Osteoblast (primary cell): ENCODE measurements at regions not wholly inside any gene's neighbourhood (a gene's known extent, or its start where the extent isn't known, plus 50 kb on each side); places are given as distances from the start of the nearest gene placed in this dataset.
A peak's percentile ranks its signal among the peaks of the same experiment; 100 is the strongest.

Experiments used
- DNase-seq: peaks from one replicate; pipeline ENCODE4 v3.0.0; 2011; ENCODE audit warnings: low spot score, mixed read lengths; ENCODE audit not compliant: insufficient read length; ENCODE audit errors: missing footprints
- H2AFZ ChIP-seq: 2 replicates; pipeline ENCODE4 v1.6.0; 2011; ENCODE audit warnings: mild to moderate bottlenecking, low read length
- H3K27ac ChIP-seq: 2 replicates; pipeline ENCODE4 v1.5.1; 2011; ENCODE audit warnings: mild to moderate bottlenecking, low read depth, low read length, moderate library complexity
- H3K27me3 ChIP-seq: 2 replicates; pipeline ENCODE4 v1.6.0; 2012; ENCODE audit warnings: mild to moderate bottlenecking, control low read depth, inconsistent platforms, low read length, moderate library complexity; ENCODE audit not compliant: insufficient read depth
- H3K36me3 ChIP-seq: 2 replicates; pipeline ENCODE4 v1.5.1; 2011; ENCODE audit warnings: mild to moderate bottlenecking, low read length, control low read depth, moderate library complexity; ENCODE audit not compliant: insufficient read depth
- H3K4me1 ChIP-seq: 2 replicates; pipeline ENCODE4 v1.5.1; 2011; ENCODE audit warnings: mild to moderate bottlenecking, low read length, control low read depth, moderate library complexity; ENCODE audit not compliant: insufficient read depth
- H3K4me2 ChIP-seq: 2 replicates; pipeline ENCODE4 v1.6.0; 2011; ENCODE audit warnings: mild to moderate bottlenecking, low read length; ENCODE audit not compliant: insufficient read depth
- H3K4me3 ChIP-seq: fragments of 200-600 bp; sonication (generic); 3 replicates; pipeline ENCODE4 v1.5.1; 2012; ENCODE audit warnings: mild to moderate bottlenecking, low read length, inconsistent platforms; ENCODE audit not compliant: insufficient read depth
- H3K79me2 ChIP-seq: 2 replicates; pipeline ENCODE4 v1.6.0; 2012; ENCODE audit warnings: mild to moderate bottlenecking, low read length, control low read depth, inconsistent platforms; ENCODE audit not compliant: insufficient read depth
- H3K9me3 ChIP-seq: 2 replicates; pipeline ENCODE4 v1.5.1; 2011; ENCODE audit warnings: low read depth, low read length, control low read depth
- H4K20me1 ChIP-seq: 2 replicates; pipeline ENCODE4 v1.6.0; 2012; ENCODE audit warnings: mild to moderate bottlenecking, low read length, control low read depth; ENCODE audit not compliant: insufficient read depth
- TF ChIP-seq, protein P1 (sequence below): IDR thresholded peaks from 2 replicates; pipeline ENCODE4 v1.5.1; 2011; ENCODE audit warnings: mild to moderate bottlenecking, low read depth, low read length, moderate library complexity; ENCODE audit errors: extremely low read depth

DNA sequence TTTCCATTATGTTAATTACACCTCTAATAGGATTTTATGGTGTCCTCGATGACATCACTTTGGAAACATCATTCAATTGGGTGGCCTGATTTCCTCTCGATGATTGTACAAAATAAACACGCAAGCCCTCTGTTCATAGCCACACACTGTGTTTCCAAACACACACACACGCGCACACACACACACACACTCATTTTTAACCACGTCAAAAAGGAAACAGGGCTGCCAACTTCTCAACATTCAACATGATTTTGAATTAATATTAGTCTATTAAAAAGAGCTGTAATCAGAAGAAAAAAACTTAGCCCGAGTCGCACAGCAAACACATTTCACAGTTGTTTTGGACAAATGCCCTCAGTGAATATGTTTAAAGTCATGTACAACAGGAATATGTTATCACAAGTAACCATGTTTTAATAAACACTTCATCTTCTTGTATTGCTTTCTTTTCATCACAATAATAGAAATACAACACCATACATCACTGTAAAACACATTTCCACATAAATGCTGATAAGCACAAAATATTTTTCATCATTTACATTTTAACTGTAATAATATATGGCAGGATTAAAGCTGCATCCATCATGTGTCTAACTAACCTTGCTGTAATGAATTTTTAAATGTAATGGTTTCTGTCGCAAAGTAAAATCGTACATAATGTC, 219.1 kb upstream of the IRX3 start:
- Histone ChIP-seq H3K9me3 (no peaks in the 10 kb centered on the region), H4K20me1 (no peaks in the 10 kb centered on the region), H3K4me1 (peaks cover 27% of the 10 kb centered on the region), H3K27ac (no peak overlapping the region), H2AFZ (no peak overlapping the region), H3K36me3 (no peaks in the 10 kb centered on the region), H3K4me2 (no peak overlapping the region), H3K79me2 (no peaks in the 10 kb centered on the region), H3K27me3 (no peaks in the 10 kb centered on the region), H3K4me3 (no peak overlapping the region)
- no peak for DNase-seq
- TF ChIP-seq, protein P1, sequence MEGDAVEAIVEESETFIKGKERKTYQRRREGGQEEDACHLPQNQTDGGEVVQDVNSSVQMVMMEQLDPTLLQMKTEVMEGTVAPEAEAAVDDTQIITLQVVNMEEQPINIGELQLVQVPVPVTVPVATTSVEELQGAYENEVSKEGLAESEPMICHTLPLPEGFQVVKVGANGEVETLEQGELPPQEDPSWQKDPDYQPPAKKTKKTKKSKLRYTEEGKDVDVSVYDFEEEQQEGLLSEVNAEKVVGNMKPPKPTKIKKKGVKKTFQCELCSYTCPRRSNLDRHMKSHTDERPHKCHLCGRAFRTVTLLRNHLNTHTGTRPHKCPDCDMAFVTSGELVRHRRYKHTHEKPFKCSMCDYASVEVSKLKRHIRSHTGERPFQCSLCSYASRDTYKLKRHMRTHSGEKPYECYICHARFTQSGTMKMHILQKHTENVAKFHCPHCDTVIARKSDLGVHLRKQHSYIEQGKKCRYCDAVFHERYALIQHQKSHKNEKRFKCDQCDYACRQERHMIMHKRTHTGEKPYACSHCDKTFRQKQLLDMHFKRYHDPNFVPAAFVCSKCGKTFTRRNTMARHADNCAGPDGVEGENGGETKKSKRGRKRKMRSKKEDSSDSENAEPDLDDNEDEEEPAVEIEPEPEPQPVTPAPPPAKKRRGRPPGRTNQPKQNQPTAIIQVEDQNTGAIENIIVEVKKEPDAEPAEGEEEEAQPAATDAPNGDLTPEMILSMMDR, result no peak

DNA sequence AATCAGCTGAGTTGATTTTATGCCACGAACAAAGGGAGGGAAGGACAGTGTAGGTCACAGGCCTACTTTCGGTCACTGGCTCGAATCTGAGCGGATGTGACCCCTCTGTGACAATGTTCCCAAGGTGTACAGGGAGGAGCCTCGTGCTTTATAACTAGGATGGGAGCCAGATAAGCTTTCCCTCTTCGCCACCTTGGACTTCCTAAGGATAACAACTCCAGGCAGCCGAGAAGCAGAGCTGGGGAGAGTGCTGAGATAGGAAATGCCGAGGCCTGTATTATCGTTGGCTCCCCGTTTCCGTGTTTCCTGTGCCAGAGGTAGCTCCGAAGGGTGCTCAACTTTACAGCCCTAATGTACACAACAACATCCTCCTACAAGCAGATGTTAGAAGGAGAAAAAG, 217.8 kb upstream of the IRX3 start:
- no peaks in the 10 kb centered on the region for H3K27me3 ChIP-seq
- H3K4me1 ChIP-seq, result peaks cover 23% of the 10 kb centered on the region
- no peak overlapping the region for H2AFZ ChIP-seq
- no peak overlapping the region for H3K27ac ChIP-seq
- no peaks in the 10 kb centered on the region for H3K36me3 ChIP-seq
- H3K4me2 ChIP-seq, result no peak overlapping the region
- H3K9me3 ChIP-seq, result no peaks in the 10 kb centered on the region
- no peaks in the 10 kb centered on the region for H4K20me1 ChIP-seq
- H3K79me2 ChIP-seq, result no peaks in the 10 kb centered on the region
- no peak for DNase-seq
- no peak overlapping the region for H3K4me3 ChIP-seq
- TF ChIP-seq, protein P1, result no peak

DNA sequence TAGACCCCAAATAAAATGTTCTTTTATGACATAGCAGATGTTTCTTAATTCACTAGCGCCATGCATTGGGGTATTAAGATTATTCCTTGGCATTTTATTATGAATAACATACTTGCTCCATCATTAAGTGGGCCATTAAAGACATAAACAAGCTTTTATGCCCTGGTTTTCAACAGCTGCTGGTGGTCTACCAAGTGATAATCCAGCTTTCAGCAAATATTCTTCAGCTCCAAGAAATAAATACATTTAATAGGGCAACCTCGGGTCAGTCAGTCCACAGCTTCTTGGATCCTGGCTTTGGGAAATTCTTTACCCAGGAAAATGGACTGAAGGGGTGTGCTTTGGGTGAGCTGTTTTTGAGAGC, 217.3 kb upstream of the IRX3 start:
- Histone ChIP-seq H3K36me3 (no peaks in the 10 kb centered on the region), H2AFZ (no peak overlapping the region), H3K4me1 (peaks cover 23% of the 10 kb centered on the region), H3K79me2 (no peaks in the 10 kb centered on the region), H4K20me1 (no peaks in the 10 kb centered on the region), H3K4me3 (no peak overlapping the region), H3K9me3 (no peaks in the 10 kb centered on the region), H3K27me3 (no peaks in the 10 kb centered on the region), H3K27ac (no peak overlapping the region), H3K4me2 (no peak overlapping the region)
- TF ChIP-seq, protein P1, result no peak
- no peak for DNase-seq

DNA sequence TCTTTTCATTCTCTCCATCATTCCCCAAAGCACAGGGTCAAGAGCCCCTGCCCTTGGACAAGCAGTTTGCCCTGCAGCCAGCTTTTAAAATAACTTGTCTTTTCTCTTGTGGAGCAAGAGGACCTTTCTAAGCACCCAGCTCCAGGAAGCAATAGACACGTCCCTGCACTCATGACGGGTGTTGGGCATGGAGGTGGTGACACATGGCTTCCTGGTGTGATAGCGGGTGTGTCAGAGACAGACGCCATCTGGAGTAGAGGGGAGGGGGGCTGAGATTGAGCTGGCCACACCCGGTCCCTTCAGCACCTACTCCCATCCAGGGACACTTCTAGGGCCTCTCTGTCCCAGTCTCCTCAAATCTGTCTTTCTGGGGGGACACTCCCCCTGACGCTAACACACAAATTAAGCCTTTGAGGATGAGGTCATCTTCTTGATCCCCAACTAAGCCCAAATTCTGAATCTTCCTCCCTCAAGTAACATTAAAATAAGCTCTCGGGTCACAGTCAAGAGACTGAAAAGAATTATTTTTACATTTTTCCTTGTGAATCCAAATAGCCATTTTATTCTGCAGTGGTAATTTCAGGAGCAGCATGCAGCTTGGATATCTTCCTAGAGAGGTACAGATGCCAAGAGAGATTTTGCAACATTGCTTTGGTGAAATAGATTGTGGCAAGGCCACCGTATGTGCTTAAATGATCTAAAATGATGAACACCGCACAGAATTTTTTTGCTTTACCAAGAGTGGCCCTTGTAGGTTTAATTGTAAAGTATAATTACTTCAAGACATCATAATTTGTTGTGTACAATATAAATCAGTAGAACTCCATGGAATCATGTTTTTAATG, 216.6 kb upstream of the IRX3 start:
- DNase-seq, result no peak
- Histone ChIP-seq H2AFZ (no peak overlapping the region), H3K36me3 (no peaks in the 10 kb centered on the region)

More for the DNA sequence above, 216.6 kb upstream of the IRX3 start:
- Histone ChIP-seq H3K27me3 (no peaks in the 10 kb centered on the region), H3K4me3 (no peak overlapping the region), H4K20me1 (no peaks in the 10 kb centered on the region), H3K4me1 (peaks cover 23% of the 10 kb centered on the region), H3K79me2 (no peaks in the 10 kb centered on the region), H3K27ac (no peak overlapping the region), H3K9me3 (no peaks in the 10 kb centered on the region), H3K4me2 (peak overlapping the region; percentile 19)
- TF ChIP-seq, protein P1, result no peak
